GM23338 (cell line): ENCODE measurements at regions not wholly inside any gene's neighbourhood (a gene's known extent, or its start where the extent isn't known, plus 50 kb on each side); places are given as distances from the start of the nearest gene placed in this dataset.

Source experiments
- CREB1 ChIP-seq: fragments of 250-450 bp; sonication (Bioruptor Pico); IDR thresholded peaks from 2 replicates; pipeline ENCODE4 v1.5.0; 2020; ENCODE audit warnings: low read depth, mild to moderate bottlenecking, moderate library complexity
- CTCF ChIP-seq, 2 experiments: fragments of 200-600 bp in 1 of 2; sonication (generic) in 1 of 2; conservative IDR thresholded peaks; 2 replicates each; pipeline versions ENCODE4 v1.5.1 to v1.6.1; 2016 to 2017; ENCODE audit warnings: antibody characterized with exemption in 2 of 2, low read depth in 2 of 2, mild to moderate bottlenecking in 2 of 2, moderate library complexity in 1 of 2
- ETS1 ChIP-seq: IDR thresholded peaks from 2 replicates; pipeline ENCODE4 v1.6.1; 2016; ENCODE audit warnings: antibody characterized with exemption
- EZH2 ChIP-seq: fragments of 200-600 bp; sonication (generic); IDR thresholded peaks from one replicate; pipeline ENCODE4 v1.8.0; 2017; ENCODE audit warnings: antibody characterized with exemption, mild to moderate bottlenecking, low read depth; ENCODE audit not compliant: unreplicated experiment
- EZH2phosphoT487 ChIP-seq: fragments of 200-600 bp; sonication (generic); IDR thresholded peaks from one replicate; pipeline ENCODE4 v1.8.1; 2018; ENCODE audit warnings: antibody characterized with exemption; ENCODE audit not compliant: unreplicated experiment
- JUNB ChIP-seq: IDR thresholded peaks from one replicate; pipeline ENCODE4 v1.6.1; 2016; ENCODE audit warnings: antibody characterized with exemption; ENCODE audit not compliant: unreplicated experiment
- NANOG ChIP-seq: IDR thresholded peaks from 2 replicates; pipeline ENCODE4 v1.6.1; 2016; ENCODE audit warnings: antibody characterized with exemption, borderline replicate concordance
- POLR2AphosphoS5 ChIP-seq: IDR thresholded peaks from 2 replicates; pipeline ENCODE4 v1.6.1; 2016; ENCODE audit warnings: antibody characterized with exemption, low read depth
- REST ChIP-seq: IDR thresholded peaks from one replicate; pipeline ENCODE4 v1.6.1; 2018; ENCODE audit warnings: antibody characterized with exemption; ENCODE audit not compliant: unreplicated experiment
- STAT1 ChIP-seq: IDR thresholded peaks from one replicate; pipeline ENCODE4 v1.6.1; 2016; ENCODE audit warnings: antibody characterized with exemption; ENCODE audit not compliant: unreplicated experiment
- ZNF114 ChIP-seq: fragments of 250-450 bp; sonication (Bioruptor Pico); IDR thresholded peaks from 2 replicates; pipeline ENCODE4 v1.5.0; 2020; ENCODE audit warnings: mild to moderate bottlenecking, moderate library complexity
- ZNF462 ChIP-seq: fragments of 250-450 bp; sonication (Bioruptor Pico); IDR thresholded peaks from 2 replicates; pipeline ENCODE4 v1.5.0; 2020; ENCODE audit warnings: mild to moderate bottlenecking, moderate library complexity

- no peak for TF ChIP-seq POLR2AphosphoS5
- no peak for TF ChIP-seq CTCF (conservative IDR thresholded peaks at IDR 0.05; ENCODE audit: low read depth in 2 of 2)
- TF ChIP-seq EZH2phosphoT487, result no peak
- no peak for TF ChIP-seq NANOG
- TF ChIP-seq STAT1, result no peak
- TF ChIP-seq REST, result no peak
- no peak for TF ChIP-seq JUNB
- TF ChIP-seq EZH2, result no peak
- TF ChIP-seq ZNF462 (CRISPR knock-in tag), result no peak
- no peak for TF ChIP-seq CREB1 (CRISPR knock-in tag)
- TF ChIP-seq ETS1, result no peak
- no peak for TF ChIP-seq ZNF114 (CRISPR knock-in tag)
These were observed 1089.5 kb downstream of the TDRD15 start for GRCh38 chr2:22213237-22213636.
